ENCODE measurements at regions not wholly inside any gene's neighbourhood (a gene's known extent, or its start where the extent isn't known, plus 50 kb on each side); places are given as distances from the start of the nearest gene placed in this dataset.

DNA sequence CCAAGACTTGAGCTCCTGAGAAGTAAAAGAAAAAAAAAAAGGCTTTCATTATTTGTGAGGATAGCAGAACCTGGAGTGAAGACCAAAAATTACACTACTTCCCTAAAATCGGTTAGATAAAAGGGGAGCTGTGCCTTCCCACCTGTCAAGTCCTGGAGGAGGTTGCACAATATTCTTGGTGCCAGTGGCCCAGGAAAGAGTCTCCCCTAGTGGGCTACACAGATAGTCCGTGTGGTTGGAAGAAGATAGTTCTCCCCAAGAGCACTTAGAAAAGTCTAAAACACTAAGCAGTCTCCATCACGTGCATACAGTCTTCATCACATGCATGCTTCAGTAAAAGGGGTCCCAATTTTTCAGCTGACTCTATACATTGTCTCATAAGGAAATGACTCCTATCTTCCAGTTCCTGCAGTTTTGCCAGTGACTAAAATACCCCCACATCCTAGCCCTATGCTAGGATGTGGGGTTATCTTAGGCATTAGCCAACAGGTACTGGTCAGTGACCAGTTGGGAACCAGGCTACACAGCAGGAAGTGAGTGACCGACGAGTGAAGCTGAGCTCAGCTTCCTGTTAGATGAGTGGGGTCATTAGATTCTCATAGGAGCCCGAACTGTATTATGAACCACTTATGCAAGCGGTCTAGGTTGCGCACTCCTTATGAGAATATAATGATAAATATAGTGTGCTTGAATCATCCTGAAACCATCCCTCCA, 199.5 kb upstream of the FAM83B start:
- no peak for DNase-seq (ENCODE audit: low read depth in 4 of 6, low spot score in 6 of 6)
- Histone ChIP-seq H3K4me1 (ENCODE audit: control insufficient read depth, insufficient read depth, low read length) (no peaks in the 10 kb centered on the region), H3K9me3 (ENCODE audit: control insufficient read depth, insufficient read depth, low read length) (no peaks in the 10 kb centered on the region), H3K27me3 (ENCODE audit: control insufficient read depth, insufficient read depth, low read length) (no peaks in the 10 kb centered on the region), H3K4me3 (ENCODE audit: low read depth, low read length) (no peak overlapping the region), H3K36me3 (ENCODE audit: control insufficient read depth, insufficient read depth, low read length) (no peaks in the 10 kb centered on the region), H3K27ac (ENCODE audit: low read depth, low read length) (no peak overlapping the region)
- 83% methylated on average over 4 of the region's 8 CpGs for WGBS (ENCODE audit: insufficient coverage)

DNA sequence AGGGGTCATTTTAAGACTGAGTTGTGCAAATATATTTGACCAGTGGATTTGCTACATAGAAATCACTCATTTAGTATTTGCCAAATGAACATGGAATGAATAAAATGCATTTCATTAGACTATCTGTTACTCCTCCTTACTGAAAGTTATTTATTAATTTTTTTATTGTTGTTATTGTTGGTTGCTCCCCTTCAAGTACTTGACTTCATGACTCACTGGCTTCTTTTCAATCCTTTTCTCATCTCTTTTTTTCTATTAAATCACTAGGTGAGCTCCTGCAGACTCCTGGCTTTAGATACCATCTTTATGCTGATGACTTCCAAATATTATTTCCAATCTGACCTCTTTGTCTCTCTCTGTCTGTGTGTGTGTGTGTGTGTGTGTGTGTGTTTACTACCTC, 192.2 kb upstream of the FAM83B start:
- H3K9me3 ChIP-seq (ENCODE audit: control insufficient read depth, insufficient read depth, low read length): no peaks in the 10 kb centered on the region
- H3K27ac ChIP-seq (ENCODE audit: low read depth, low read length): no peak overlapping the region
- H3K4me1 ChIP-seq (ENCODE audit: control insufficient read depth, insufficient read depth, low read length): no peaks in the 10 kb centered on the region
- H3K36me3 ChIP-seq (ENCODE audit: control insufficient read depth, insufficient read depth, low read length): no peaks in the 10 kb centered on the region
- no peak for DNase-seq (ENCODE audit: low read depth in 4 of 6, low spot score in 6 of 6)
- no peaks in the 10 kb centered on the region for H3K27me3 ChIP-seq (ENCODE audit: control insufficient read depth, insufficient read depth, low read length)
- H3K4me3 ChIP-seq (ENCODE audit: low read depth, low read length): no peak overlapping the region

DNA sequence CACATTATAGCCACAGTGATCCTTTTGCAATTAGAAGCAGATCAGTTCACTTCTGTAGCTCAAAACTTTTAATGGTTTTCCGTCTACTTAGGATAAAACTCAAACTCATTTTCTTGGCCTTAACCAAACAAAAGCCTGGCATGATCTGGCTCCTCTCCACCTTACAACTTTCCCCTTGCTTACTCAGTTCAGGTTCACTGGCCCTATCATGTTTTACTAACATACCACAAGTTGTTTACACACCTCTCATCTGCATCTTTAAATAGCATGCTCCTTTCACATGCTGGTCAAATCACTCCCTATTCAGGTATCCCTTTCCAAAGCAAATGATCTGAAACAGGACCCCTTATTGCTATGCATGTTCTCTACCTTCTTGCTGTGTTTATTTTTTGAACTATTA, 191.4 kb upstream of the FAM83B start:
- H3K4me1 ChIP-seq (ENCODE audit: control insufficient read depth, insufficient read depth, low read length): no peaks in the 10 kb centered on the region
- no peaks in the 10 kb centered on the region for H3K9me3 ChIP-seq (ENCODE audit: control insufficient read depth, insufficient read depth, low read length)
- H3K4me3 ChIP-seq (ENCODE audit: low read depth, low read length): no peak overlapping the region
- H3K27ac ChIP-seq (ENCODE audit: low read depth, low read length): no peak overlapping the region
- no peaks in the 10 kb centered on the region for H3K27me3 ChIP-seq (ENCODE audit: control insufficient read depth, insufficient read depth, low read length)
- 100% methylated on average over 1 of the region's 1 CpG for WGBS (ENCODE audit: insufficient coverage)
- no peak for DNase-seq (ENCODE audit: low read depth in 4 of 6, low spot score in 6 of 6)
- no peaks in the 10 kb centered on the region for H3K36me3 ChIP-seq (ENCODE audit: control insufficient read depth, insufficient read depth, low read length)

DNA sequence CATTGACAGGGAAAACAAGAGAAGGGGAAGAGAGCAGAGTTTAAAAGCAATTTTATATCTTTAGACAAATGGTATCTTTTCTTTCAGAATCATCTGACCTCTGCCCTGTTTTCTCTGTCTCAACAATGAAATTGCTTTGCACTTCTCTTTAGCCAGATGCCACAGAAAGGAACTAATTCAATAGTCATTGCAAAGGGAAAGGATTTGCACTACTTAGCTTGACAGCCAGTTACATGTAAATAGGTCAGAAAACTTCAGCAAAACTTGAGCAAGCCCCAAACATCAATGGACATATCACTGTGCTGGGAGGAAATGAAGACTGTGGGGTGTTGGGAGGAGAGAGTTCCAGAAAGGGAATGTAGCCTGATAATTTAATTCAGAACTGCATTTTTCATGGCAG, 181.3 kb upstream of the FAM83B start:
- Histone ChIP-seq H3K27me3 (ENCODE audit: control insufficient read depth, insufficient read depth, low read length) (no peaks in the 10 kb centered on the region), H3K27ac (ENCODE audit: low read depth, low read length) (no peak overlapping the region), H3K4me3 (ENCODE audit: low read depth, low read length) (no peak overlapping the region), H3K9me3 (ENCODE audit: control insufficient read depth, insufficient read depth, low read length) (peaks cover 3% of the 10 kb centered on the region), H3K4me1 (ENCODE audit: control insufficient read depth, insufficient read depth, low read length) (no peaks in the 10 kb centered on the region), H3K36me3 (ENCODE audit: control insufficient read depth, insufficient read depth, low read length) (no peaks in the 10 kb centered on the region)
- no peak for DNase-seq (ENCODE audit: low read depth in 4 of 6, low spot score in 6 of 6)

DNA sequence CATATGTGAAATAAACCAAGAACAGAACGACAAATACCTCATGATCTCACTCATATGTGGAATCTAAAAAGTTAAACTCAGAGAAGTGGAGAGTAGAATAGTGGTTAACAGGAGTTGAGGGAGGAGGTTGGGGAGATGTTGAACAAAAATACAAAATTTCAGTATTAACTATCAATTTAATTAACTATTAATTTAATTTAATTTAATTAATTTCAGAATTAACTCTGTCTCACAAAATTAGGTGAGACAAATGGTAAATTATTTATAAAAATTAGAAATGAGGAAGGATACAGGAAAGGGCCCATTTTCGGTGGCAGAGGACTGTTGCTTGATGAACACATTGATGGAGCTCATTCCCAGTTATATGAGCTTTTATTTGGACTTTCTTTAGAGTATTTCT, 166.0 kb upstream of the FAM83B start:
- no CpG with 5 or more reads among the region's 2 CpGs for WGBS (ENCODE audit: insufficient coverage)
- H3K36me3 ChIP-seq (ENCODE audit: control insufficient read depth, insufficient read depth, low read length): no peaks in the 10 kb centered on the region

DNA sequence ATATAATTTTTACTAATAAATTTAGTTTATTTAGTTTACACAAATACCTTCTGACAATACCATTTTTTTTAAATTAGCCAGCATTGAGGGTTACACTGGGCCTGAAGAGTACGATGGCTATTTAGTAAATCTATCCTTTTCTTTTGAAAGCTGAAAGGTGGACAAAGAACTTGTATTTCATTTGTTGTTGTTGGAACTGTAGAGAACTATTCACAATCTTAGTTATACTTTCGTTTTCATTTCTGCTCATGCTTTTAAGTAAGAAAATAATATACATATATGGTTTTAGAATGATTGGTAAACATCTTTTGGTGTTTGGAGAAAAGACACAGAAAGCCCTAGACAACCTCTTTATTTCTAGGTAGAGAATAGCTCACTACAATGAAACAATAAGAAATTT, 165.3 kb upstream of the FAM83B start:
- DNase-seq (ENCODE audit: low read depth in 4 of 6, low spot score in 6 of 6): no peak
- no peaks in the 10 kb centered on the region for H3K36me3 ChIP-seq (ENCODE audit: control insufficient read depth, insufficient read depth, low read length)
- no peak overlapping the region for H3K4me3 ChIP-seq (ENCODE audit: low read depth, low read length)
- H3K27ac ChIP-seq (ENCODE audit: low read depth, low read length): no peak overlapping the region
- H3K9me3 ChIP-seq (ENCODE audit: control insufficient read depth, insufficient read depth, low read length): no peaks in the 10 kb centered on the region
- no peaks in the 10 kb centered on the region for H3K27me3 ChIP-seq (ENCODE audit: control insufficient read depth, insufficient read depth, low read length)
- H3K4me1 ChIP-seq (ENCODE audit: control insufficient read depth, insufficient read depth, low read length): no peaks in the 10 kb centered on the region
- no CpG with 5 or more reads among the region's 2 CpGs for WGBS (ENCODE audit: insufficient coverage)

More for the DNA sequence above, 166.0 kb upstream of the FAM83B start:
- no peaks in the 10 kb centered on the region for H3K9me3 ChIP-seq (ENCODE audit: control insufficient read depth, insufficient read depth, low read length)
- no peaks in the 10 kb centered on the region for H3K4me1 ChIP-seq (ENCODE audit: control insufficient read depth, insufficient read depth, low read length)
- no peak for DNase-seq (ENCODE audit: low read depth in 4 of 6, low spot score in 6 of 6)
- H3K27ac ChIP-seq (ENCODE audit: low read depth, low read length): no peak overlapping the region
- no peaks in the 10 kb centered on the region for H3K27me3 ChIP-seq (ENCODE audit: control insufficient read depth, insufficient read depth, low read length)
- no peak overlapping the region for H3K4me3 ChIP-seq (ENCODE audit: low read depth, low read length)

DNA sequence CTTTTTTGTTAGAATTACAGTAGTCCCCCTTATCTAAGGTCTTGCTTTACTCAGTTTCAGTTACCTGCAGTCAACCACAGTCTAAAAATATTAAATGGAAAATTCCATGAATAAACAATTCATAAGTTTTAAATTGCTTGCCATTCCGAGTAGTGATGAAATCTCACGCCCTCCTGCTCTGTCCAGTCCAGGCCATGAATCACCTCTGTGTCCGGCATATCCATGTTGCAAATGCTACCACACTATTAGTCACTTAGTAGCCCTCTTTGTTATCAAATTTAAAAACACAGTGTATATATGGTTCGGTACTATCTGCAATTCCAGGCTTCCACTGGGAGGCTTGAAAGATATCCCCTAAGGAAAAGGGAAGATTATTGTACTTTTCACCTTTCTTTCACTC, 164.6 kb upstream of the FAM83B start:
- Histone ChIP-seq H3K4me1 (ENCODE audit: control insufficient read depth, insufficient read depth, low read length) (no peaks in the 10 kb centered on the region), H3K36me3 (ENCODE audit: control insufficient read depth, insufficient read depth, low read length) (no peaks in the 10 kb centered on the region), H3K9me3 (ENCODE audit: control insufficient read depth, insufficient read depth, low read length) (no peaks in the 10 kb centered on the region), H3K27ac (ENCODE audit: low read depth, low read length) (no peak overlapping the region), H3K27me3 (ENCODE audit: control insufficient read depth, insufficient read depth, low read length) (no peaks in the 10 kb centered on the region), H3K4me3 (ENCODE audit: low read depth, low read length) (no peak overlapping the region)
- no CpG with 5 or more reads among the region's 4 CpGs for WGBS (ENCODE audit: insufficient coverage)
- no peak for DNase-seq (ENCODE audit: low read depth in 4 of 6, low spot score in 6 of 6)

DNA sequence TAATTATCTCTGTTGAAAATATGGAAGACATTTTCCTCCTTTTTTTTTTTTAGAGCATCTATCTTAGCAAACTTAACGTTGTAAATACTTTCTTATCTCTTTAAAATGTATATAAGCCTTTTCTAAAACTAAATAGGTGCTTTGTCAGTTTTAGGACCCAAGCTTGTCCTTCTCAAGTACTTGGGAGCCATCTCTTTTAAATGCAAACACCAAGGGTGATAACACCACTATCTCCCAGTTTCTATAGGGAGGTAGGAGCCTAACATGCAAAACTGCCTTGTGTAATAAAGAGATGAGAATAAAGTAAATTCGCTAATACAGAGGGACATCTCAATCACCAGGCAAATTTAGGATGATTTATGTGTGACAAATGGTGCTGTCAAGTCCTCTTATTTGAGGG, 157.0 kb upstream of the FAM83B start:
- WGBS (ENCODE audit: insufficient coverage): 50% methylated on average over 1 of the region's 2 CpGs
- H3K27ac ChIP-seq (ENCODE audit: low read depth, low read length): no peak overlapping the region
- no peaks in the 10 kb centered on the region for H3K4me1 ChIP-seq (ENCODE audit: control insufficient read depth, insufficient read depth, low read length)
- H3K27me3 ChIP-seq (ENCODE audit: control insufficient read depth, insufficient read depth, low read length): no peaks in the 10 kb centered on the region
- no peak overlapping the region for H3K4me3 ChIP-seq (ENCODE audit: low read depth, low read length)
- no peaks in the 10 kb centered on the region for H3K36me3 ChIP-seq (ENCODE audit: control insufficient read depth, insufficient read depth, low read length)
- no peak for DNase-seq (ENCODE audit: low read depth in 4 of 6, low spot score in 6 of 6)
- no peaks in the 10 kb centered on the region for H3K9me3 ChIP-seq (ENCODE audit: control insufficient read depth, insufficient read depth, low read length)

DNA sequence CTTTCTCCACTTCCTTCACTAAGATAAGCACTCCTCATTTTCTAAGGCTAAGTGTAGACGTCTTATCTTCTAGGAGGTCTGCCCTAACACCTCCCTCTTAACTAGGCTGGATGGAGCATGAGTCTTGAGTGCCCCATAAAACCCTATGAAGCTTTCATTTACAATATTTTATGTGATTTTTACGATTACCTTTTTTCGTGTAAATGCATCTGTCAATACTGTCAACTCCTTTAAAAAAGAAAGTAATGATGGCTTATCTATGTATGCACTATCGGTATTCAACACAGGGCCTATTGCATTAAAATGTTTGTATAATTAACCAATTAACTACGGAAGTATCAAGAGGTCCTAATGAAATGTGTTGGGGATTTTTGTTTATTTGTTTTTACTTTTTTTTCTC, 156.0 kb upstream of the FAM83B start:
- Histone ChIP-seq H3K4me3 (ENCODE audit: low read depth, low read length) (no peak overlapping the region), H3K4me1 (ENCODE audit: control insufficient read depth, insufficient read depth, low read length) (no peaks in the 10 kb centered on the region), H3K9me3 (ENCODE audit: control insufficient read depth, insufficient read depth, low read length) (no peaks in the 10 kb centered on the region), H3K27me3 (ENCODE audit: control insufficient read depth, insufficient read depth, low read length) (no peaks in the 10 kb centered on the region), H3K36me3 (ENCODE audit: control insufficient read depth, insufficient read depth, low read length) (no peaks in the 10 kb centered on the region), H3K27ac (ENCODE audit: low read depth, low read length) (no peak overlapping the region)
- WGBS (ENCODE audit: insufficient coverage): no CpG with 5 or more reads among the region's 5 CpGs
- no peak for DNase-seq (ENCODE audit: low read depth in 4 of 6, low spot score in 6 of 6)

DNA sequence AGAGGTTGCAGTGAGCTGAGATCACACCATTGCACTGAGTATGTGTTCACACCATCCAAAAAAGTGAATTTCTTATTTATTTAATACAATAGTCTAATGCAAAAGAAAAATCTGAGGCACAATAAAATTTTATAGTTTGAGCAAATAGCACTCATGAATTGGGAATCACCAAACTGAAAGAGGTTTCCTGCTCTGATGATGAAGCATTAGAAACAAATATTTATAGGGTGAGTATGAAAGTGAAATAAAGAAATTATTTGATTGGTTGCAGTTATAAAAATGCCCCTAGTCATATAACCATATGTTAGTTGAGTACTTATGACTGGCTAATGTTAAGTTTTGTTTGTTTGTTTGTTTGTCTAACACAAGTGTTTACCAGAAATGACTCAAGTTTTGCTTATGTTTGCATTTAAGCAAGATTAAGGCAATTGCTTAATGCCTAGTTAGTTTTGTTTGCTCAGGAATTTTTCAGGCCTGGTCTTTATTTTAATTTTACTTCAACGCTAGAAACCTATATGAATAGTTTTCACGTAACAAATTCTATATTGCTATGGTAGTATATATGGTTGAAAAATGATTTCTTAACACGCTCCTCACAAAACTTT, 151.5 kb upstream of the FAM83B start:
- DNase-seq (ENCODE audit: low read depth in 4 of 6, low spot score in 6 of 6): no peak
- Histone ChIP-seq H3K27me3 (ENCODE audit: control insufficient read depth, insufficient read depth, low read length) (no peaks in the 10 kb centered on the region), H3K4me1 (ENCODE audit: control insufficient read depth, insufficient read depth, low read length) (no peaks in the 10 kb centered on the region), H3K4me3 (ENCODE audit: low read depth, low read length) (no peak overlapping the region), H3K27ac (ENCODE audit: low read depth, low read length) (no peak overlapping the region), H3K36me3 (ENCODE audit: control insufficient read depth, insufficient read depth, low read length) (no peaks in the 10 kb centered on the region), H3K9me3 (ENCODE audit: control insufficient read depth, insufficient read depth, low read length) (no peaks in the 10 kb centered on the region)
- WGBS (ENCODE audit: insufficient coverage): no CpG with 5 or more reads among the region's 3 CpGs
